GM23338 (cell line): ENCODE measurements at regions not wholly inside any gene's neighbourhood (a gene's known extent, or its start where the extent isn't known, plus 50 kb on each side); places are given as distances from the start of the nearest gene placed in this dataset.
A peak's percentile ranks its signal among the peaks of the same experiment; 100 is the strongest.

Experiments
- ATAC-seq: fragments of 200-7000 bp; cut with Tn5 transposase; 3 replicates; pipeline ENCODE4 v1.9.1; 2020
- DNase-seq: peaks from one replicate; pipeline ENCODE4 v3.0.0-alpha.2; 2015; ENCODE audit warnings: low spot score
- H2AFZ ChIP-seq: fragments of 200-600 bp; sonication (generic); 2 replicates; pipeline ENCODE4 v1.8.0; 2016; ENCODE audit warnings: antibody characterized with exemption, mild to moderate bottlenecking, moderate library complexity
- H3F3A ChIP-seq: fragments of 200-600 bp; sonication (generic); replicated peaks from 2 replicates; pipeline ENCODE4 v1.8.0; 2017; ENCODE audit warnings: antibody characterized with exemption, mixed run types, low read depth
- H3K27ac ChIP-seq: fragments of 200-600 bp; sonication (generic); 2 replicates; pipeline ENCODE4 v1.6.1; 2016; ENCODE audit warnings: low read depth
- H3K27me3 ChIP-seq: fragments of 200-600 bp; sonication (generic); 2 replicates; pipeline ENCODE4 v1.8.0; 2016; ENCODE audit warnings: mild to moderate bottlenecking, mixed run types, moderate library complexity; ENCODE audit not compliant: insufficient read depth
- H3K36me3 ChIP-seq: fragments of 200-600 bp; sonication (generic); 2 replicates; pipeline ENCODE4 v1.8.0; 2016; ENCODE audit warnings: mild to moderate bottlenecking; ENCODE audit not compliant: insufficient read depth
- H3K4me1 ChIP-seq: fragments of 200-600 bp; sonication (generic); 2 replicates; pipeline ENCODE4 v1.8.0; 2016; ENCODE audit warnings: mild to moderate bottlenecking, moderate library complexity; ENCODE audit not compliant: insufficient read depth
- H3K4me2 ChIP-seq: fragments of 200-600 bp; sonication (generic); 2 replicates; pipeline ENCODE4 v1.7.1; 2017; ENCODE audit warnings: mixed run types
- H3K4me3 ChIP-seq: fragments of 200-600 bp; sonication (generic); 2 replicates; pipeline ENCODE4 v1.6.1; 2016; ENCODE audit warnings: mixed run types
- H3K79me2 ChIP-seq: fragments of 200-600 bp; sonication (generic); replicated peaks from 2 replicates; pipeline ENCODE4 v1.8.0; 2017; ENCODE audit warnings: mild to moderate bottlenecking; ENCODE audit not compliant: insufficient read depth
- H3K9me2 ChIP-seq: fragments of 200-600 bp; sonication (generic); 2 replicates; pipeline ENCODE4 v1.8.0; 2017; ENCODE audit not compliant: insufficient read depth
- H4K20me1 ChIP-seq: fragments of 200-600 bp; sonication (generic); replicated peaks from 2 replicates; pipeline ENCODE4 v1.8.0; 2017; ENCODE audit warnings: mild to moderate bottlenecking; ENCODE audit not compliant: insufficient read depth
- H3K27ac Mint-ChIP-seq: 2 replicates; pipeline ENCODE4 v1.8.0; 2020; ENCODE audit warnings: inconsistent platforms, mild to moderate bottlenecking, moderate library complexity, mixed read lengths
- H3K27me3 Mint-ChIP-seq: 3 replicates; pipeline ENCODE4 v1.8.0; 2022; ENCODE audit warnings: low read depth, mild to moderate bottlenecking, moderate library complexity, mixed read lengths, inconsistent platforms; ENCODE audit not compliant: insufficient read depth, poor library complexity
- H3K36me3 Mint-ChIP-seq: 3 replicates; pipeline ENCODE4 v1.8.0; 2021; ENCODE audit warnings: low read depth, mild to moderate bottlenecking, inconsistent platforms, moderate library complexity, mixed read lengths
- H3K4me1 Mint-ChIP-seq: 3 replicates; pipeline ENCODE4 v1.8.0; 2020; ENCODE audit warnings: mild to moderate bottlenecking, inconsistent platforms, mixed read lengths
- H3K4me3 Mint-ChIP-seq: 3 replicates; pipeline ENCODE4 v1.8.0; 2021; ENCODE audit warnings: moderate library complexity, mild to moderate bottlenecking, inconsistent platforms, mixed read lengths
- H3K9me3 Mint-ChIP-seq: 3 replicates; pipeline ENCODE4 v1.8.0; 2020; ENCODE audit warnings: moderate library complexity, mild to moderate bottlenecking, inconsistent platforms, mixed read lengths
- CREB1 ChIP-seq: fragments of 250-450 bp; sonication (Bioruptor Pico); IDR thresholded peaks from 2 replicates; pipeline ENCODE4 v1.5.0; 2020; ENCODE audit warnings: low read depth, mild to moderate bottlenecking, moderate library complexity
- EZH2 ChIP-seq: fragments of 200-600 bp; sonication (generic); IDR thresholded peaks from one replicate; pipeline ENCODE4 v1.8.0; 2017; ENCODE audit warnings: antibody characterized with exemption, mild to moderate bottlenecking, low read depth; ENCODE audit not compliant: unreplicated experiment
- EZH2phosphoT487 ChIP-seq: fragments of 200-600 bp; sonication (generic); IDR thresholded peaks from one replicate; pipeline ENCODE4 v1.8.1; 2018; ENCODE audit warnings: antibody characterized with exemption; ENCODE audit not compliant: unreplicated experiment
- JUNB ChIP-seq: IDR thresholded peaks from one replicate; pipeline ENCODE4 v1.6.1; 2016; ENCODE audit warnings: antibody characterized with exemption; ENCODE audit not compliant: unreplicated experiment
- NANOG ChIP-seq: IDR thresholded peaks from 2 replicates; pipeline ENCODE4 v1.6.1; 2016; ENCODE audit warnings: antibody characterized with exemption, borderline replicate concordance
- POLR2AphosphoS5 ChIP-seq: IDR thresholded peaks from 2 replicates; pipeline ENCODE4 v1.6.1; 2016; ENCODE audit warnings: antibody characterized with exemption, low read depth
- STAT1 ChIP-seq: IDR thresholded peaks from one replicate; pipeline ENCODE4 v1.6.1; 2016; ENCODE audit warnings: antibody characterized with exemption; ENCODE audit not compliant: unreplicated experiment
- ZNF114 ChIP-seq: fragments of 250-450 bp; sonication (Bioruptor Pico); IDR thresholded peaks from 2 replicates; pipeline ENCODE4 v1.5.0; 2020; ENCODE audit warnings: mild to moderate bottlenecking, moderate library complexity
- ZNF331 ChIP-seq: fragments of 250-450 bp; sonication (Bioruptor Pico); IDR thresholded peaks from 2 replicates; pipeline ENCODE4 v1.5.0; 2020; ENCODE audit warnings: low read depth, mild to moderate bottlenecking, moderate library complexity
- TF ChIP-seq, protein P1 (sequence below): fragments of 250-450 bp; sonication (Bioruptor Pico); IDR thresholded peaks from 2 replicates; pipeline ENCODE4 v1.5.0; 2020; ENCODE audit warnings: mild to moderate bottlenecking, moderate library complexity
- TF ChIP-seq, protein P2 (sequence below), 2 experiments: fragments of 200-600 bp in 1 of 2; sonication (generic) in 1 of 2; conservative IDR thresholded peaks; 2 replicates each; pipeline versions ENCODE4 v1.5.1 to v1.6.1; 2016 to 2017; ENCODE audit warnings: antibody characterized with exemption in 2 of 2, low read depth in 2 of 2, mild to moderate bottlenecking in 2 of 2, moderate library complexity in 1 of 2
- TF ChIP-seq, protein P3 (sequence below): IDR thresholded peaks from one replicate; pipeline ENCODE4 v1.6.1; 2018; ENCODE audit warnings: antibody characterized with exemption; ENCODE audit not compliant: unreplicated experiment
- TF ChIP-seq, protein P4 (sequence below): IDR thresholded peaks from 2 replicates; pipeline ENCODE4 v1.6.1; 2016; ENCODE audit warnings: antibody characterized with exemption

GRCh38 chr6:166688901-166689300 lies 61.9 kb upstream of the RPS6KA2 start:
- Histone ChIP-seq H3K27ac (no peak overlapping the region), H3K4me1 (no peaks in the 10 kb centered on the region), H3K4me2 (no peak overlapping the region), H2AFZ (no peak overlapping the region), H3K79me2 (no peaks in the 10 kb centered on the region), H3K36me3 (no peaks in the 10 kb centered on the region), H3F3A (no peaks in the 10 kb centered on the region), H3K9me2 (no peaks in the 10 kb centered on the region), H4K20me1 (no peaks in the 10 kb centered on the region), H3K27me3 (no peaks in the 10 kb centered on the region), H3K4me3 (no peak overlapping the region)
- no peaks in the 10 kb centered on the region for H3K9me3 Mint-ChIP-seq
- DNase-seq, result no peak
- no peak overlapping the region for H3K27ac Mint-ChIP-seq
- H3K4me1 Mint-ChIP-seq, result peaks cover 38% of the 10 kb centered on the region
- peak; percentile 7; the same call in 1 of the 3 replicates for ATAC-seq
- H3K4me3 Mint-ChIP-seq, result no peak overlapping the region
- no peak for TF ChIP-seq ZNF331 (CRISPR knock-in tag)
- TF ChIP-seq, protein P1, sequence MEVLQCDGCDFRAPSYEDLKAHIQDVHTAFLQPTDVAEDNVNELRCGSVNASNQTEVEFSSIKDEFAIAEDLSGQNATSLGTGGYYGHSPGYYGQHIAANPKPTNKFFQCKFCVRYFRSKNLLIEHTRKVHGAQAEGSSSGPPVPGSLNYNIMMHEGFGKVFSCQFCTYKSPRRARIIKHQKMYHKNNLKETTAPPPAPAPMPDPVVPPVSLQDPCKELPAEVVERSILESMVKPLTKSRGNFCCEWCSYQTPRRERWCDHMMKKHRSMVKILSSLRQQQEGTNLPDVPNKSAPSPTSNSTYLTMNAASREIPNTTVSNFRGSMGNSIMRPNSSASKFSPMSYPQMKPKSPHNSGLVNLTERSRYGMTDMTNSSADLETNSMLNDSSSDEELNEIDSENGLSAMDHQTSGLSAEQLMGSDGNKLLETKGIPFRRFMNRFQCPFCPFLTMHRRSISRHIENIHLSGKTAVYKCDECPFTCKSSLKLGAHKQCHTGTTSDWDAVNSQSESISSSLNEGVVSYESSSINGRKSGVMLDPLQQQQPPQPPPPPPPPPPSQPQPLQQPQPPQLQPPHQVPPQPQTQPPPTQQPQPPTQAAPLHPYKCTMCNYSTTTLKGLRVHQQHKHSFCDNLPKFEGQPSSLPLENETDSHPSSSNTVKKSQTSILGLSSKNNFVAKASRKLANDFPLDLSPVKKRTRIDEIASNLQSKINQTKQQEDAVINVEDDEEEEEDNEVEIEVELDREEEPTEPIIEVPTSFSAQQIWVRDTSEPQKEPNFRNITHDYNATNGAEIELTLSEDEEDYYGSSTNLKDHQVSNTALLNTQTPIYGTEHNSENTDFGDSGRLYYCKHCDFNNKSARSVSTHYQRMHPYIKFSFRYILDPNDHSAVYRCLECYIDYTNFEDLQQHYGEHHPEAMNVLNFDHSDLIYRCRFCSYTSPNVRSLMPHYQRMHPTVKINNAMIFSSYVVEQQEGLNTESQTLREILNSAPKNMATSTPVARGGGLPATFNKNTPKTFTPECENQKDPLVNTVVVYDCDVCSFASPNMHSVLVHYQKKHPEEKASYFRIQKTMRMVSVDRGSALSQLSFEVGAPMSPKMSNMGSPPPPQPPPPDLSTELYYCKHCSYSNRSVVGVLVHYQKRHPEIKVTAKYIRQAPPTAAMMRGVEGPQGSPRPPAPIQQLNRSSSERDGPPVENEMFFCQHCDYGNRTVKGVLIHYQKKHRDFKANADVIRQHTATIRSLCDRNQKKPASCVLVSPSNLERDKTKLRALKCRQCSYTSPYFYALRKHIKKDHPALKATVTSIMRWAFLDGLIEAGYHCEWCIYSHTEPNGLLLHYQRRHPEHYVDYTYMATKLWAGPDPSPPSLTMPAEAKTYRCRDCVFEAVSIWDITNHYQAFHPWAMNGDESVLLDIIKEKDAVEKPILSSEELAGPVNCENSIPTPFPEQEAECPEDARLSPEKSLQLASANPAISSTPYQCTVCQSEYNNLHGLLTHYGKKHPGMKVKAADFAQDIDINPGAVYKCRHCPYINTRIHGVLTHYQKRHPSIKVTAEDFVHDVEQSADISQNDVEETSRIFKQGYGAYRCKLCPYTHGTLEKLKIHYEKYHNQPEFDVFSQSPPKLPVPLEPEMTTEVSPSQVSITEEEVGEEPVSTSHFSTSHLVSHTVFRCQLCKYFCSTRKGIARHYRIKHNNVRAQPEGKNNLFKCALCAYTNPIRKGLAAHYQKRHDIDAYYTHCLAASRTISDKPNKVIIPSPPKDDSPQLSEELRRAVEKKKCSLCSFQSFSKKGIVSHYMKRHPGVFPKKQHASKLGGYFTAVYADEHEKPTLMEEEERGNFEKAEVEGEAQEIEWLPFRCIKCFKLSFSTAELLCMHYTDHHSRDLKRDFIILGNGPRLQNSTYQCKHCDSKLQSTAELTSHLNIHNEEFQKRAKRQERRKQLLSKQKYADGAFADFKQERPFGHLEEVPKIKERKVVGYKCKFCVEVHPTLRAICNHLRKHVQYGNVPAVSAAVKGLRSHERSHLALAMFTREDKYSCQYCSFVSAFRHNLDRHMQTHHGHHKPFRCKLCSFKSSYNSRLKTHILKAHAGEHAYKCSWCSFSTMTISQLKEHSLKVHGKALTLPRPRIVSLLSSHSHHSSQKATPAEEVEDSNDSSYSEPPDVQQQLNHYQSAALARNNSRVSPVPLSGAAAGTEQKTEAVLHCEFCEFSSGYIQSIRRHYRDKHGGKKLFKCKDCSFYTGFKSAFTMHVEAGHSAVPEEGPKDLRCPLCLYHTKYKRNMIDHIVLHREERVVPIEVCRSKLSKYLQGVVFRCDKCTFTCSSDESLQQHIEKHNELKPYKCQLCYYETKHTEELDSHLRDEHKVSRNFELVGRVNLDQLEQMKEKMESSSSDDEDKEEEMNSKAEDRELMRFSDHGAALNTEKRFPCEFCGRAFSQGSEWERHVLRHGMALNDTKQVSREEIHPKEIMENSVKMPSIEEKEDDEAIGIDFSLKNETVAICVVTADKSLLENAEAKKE (CRISPR knock-in tag), result no peak
- no peak for TF ChIP-seq CREB1 (CRISPR knock-in tag)
- no peak for TF ChIP-seq JUNB
- TF ChIP-seq POLR2AphosphoS5, result no peak
- no peak for TF ChIP-seq NANOG
- TF ChIP-seq, protein P2, sequence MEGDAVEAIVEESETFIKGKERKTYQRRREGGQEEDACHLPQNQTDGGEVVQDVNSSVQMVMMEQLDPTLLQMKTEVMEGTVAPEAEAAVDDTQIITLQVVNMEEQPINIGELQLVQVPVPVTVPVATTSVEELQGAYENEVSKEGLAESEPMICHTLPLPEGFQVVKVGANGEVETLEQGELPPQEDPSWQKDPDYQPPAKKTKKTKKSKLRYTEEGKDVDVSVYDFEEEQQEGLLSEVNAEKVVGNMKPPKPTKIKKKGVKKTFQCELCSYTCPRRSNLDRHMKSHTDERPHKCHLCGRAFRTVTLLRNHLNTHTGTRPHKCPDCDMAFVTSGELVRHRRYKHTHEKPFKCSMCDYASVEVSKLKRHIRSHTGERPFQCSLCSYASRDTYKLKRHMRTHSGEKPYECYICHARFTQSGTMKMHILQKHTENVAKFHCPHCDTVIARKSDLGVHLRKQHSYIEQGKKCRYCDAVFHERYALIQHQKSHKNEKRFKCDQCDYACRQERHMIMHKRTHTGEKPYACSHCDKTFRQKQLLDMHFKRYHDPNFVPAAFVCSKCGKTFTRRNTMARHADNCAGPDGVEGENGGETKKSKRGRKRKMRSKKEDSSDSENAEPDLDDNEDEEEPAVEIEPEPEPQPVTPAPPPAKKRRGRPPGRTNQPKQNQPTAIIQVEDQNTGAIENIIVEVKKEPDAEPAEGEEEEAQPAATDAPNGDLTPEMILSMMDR (conservative IDR thresholded peaks at IDR 0.05; ENCODE audit: low read depth in 2 of 2), result no peak
- TF ChIP-seq, protein P3, sequence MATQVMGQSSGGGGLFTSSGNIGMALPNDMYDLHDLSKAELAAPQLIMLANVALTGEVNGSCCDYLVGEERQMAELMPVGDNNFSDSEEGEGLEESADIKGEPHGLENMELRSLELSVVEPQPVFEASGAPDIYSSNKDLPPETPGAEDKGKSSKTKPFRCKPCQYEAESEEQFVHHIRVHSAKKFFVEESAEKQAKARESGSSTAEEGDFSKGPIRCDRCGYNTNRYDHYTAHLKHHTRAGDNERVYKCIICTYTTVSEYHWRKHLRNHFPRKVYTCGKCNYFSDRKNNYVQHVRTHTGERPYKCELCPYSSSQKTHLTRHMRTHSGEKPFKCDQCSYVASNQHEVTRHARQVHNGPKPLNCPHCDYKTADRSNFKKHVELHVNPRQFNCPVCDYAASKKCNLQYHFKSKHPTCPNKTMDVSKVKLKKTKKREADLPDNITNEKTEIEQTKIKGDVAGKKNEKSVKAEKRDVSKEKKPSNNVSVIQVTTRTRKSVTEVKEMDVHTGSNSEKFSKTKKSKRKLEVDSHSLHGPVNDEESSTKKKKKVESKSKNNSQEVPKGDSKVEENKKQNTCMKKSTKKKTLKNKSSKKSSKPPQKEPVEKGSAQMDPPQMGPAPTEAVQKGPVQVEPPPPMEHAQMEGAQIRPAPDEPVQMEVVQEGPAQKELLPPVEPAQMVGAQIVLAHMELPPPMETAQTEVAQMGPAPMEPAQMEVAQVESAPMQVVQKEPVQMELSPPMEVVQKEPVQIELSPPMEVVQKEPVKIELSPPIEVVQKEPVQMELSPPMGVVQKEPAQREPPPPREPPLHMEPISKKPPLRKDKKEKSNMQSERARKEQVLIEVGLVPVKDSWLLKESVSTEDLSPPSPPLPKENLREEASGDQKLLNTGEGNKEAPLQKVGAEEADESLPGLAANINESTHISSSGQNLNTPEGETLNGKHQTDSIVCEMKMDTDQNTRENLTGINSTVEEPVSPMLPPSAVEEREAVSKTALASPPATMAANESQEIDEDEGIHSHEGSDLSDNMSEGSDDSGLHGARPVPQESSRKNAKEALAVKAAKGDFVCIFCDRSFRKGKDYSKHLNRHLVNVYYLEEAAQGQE, result no peak
- TF ChIP-seq ZNF114, result no peak
- TF ChIP-seq STAT1, result no peak
- no peak for TF ChIP-seq EZH2
- TF ChIP-seq, protein P4, sequence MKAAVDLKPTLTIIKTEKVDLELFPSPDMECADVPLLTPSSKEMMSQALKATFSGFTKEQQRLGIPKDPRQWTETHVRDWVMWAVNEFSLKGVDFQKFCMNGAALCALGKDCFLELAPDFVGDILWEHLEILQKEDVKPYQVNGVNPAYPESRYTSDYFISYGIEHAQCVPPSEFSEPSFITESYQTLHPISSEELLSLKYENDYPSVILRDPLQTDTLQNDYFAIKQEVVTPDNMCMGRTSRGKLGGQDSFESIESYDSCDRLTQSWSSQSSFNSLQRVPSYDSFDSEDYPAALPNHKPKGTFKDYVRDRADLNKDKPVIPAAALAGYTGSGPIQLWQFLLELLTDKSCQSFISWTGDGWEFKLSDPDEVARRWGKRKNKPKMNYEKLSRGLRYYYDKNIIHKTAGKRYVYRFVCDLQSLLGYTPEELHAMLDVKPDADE, result no peak
- no peak for TF ChIP-seq EZH2phosphoT487
- H3K36me3 Mint-ChIP-seq, result no peaks in the 10 kb centered on the region; the same call in 2 of the 3 replicates
- H3K27me3 Mint-ChIP-seq, result peaks cover 17% of the 10 kb centered on the region
